ENCODE measurements at regions not wholly inside any gene's neighbourhood (a gene's known extent, or its start where the extent isn't known, plus 50 kb on each side); places are given as distances from the start of the nearest gene placed in this dataset.

- TF ChIP-seq NFE2L2 (conservative IDR thresholded peaks at IDR 0.05; ENCODE audit: low read length) (no peak), CTCF (IDR thresholded peaks at IDR 0.05) (no peak), POLR2A (IDR thresholded peaks at IDR 0.05; ENCODE audit: low read length) (no peak), MAX (IDR thresholded peaks at IDR 0.05) (no peak), USF2 (IDR thresholded peaks at IDR 0.05) (no peak), REST (IDR thresholded peaks at IDR 0.05) (no peak), MAFK (IDR thresholded peaks at IDR 0.05; ENCODE audit: partially characterized antibody) (no peak), ESRRA (IDR thresholded peaks at IDR 0.05; ENCODE audit: borderline replicate concordance, low read length) (no peak), HDAC2 (IDR thresholded peaks at IDR 0.05) (no peak), RAD21 (conservative IDR thresholded peaks at IDR 0.05 in 1 of 2, IDR thresholded peaks at IDR 0.05 in 1 of 2) (no peak)
Measured at GRCh38 chr19:31114585-31114984, 234.7 kb downstream of the TSHZ3 start.
